ENCODE measurements at regions not wholly inside any gene's neighbourhood (a gene's known extent, or its start where the extent isn't known, plus 50 kb on each side); places are given as distances from the start of the nearest gene placed in this dataset.
A peak's percentile ranks its signal among the peaks of the same experiment; 100 is the strongest.
"Not testable (repeated sequence)": the region's sequence is repeated elsewhere in the genome, so short reads cannot be mapped to it uniquely, and the experiment has no call there.

DNA sequence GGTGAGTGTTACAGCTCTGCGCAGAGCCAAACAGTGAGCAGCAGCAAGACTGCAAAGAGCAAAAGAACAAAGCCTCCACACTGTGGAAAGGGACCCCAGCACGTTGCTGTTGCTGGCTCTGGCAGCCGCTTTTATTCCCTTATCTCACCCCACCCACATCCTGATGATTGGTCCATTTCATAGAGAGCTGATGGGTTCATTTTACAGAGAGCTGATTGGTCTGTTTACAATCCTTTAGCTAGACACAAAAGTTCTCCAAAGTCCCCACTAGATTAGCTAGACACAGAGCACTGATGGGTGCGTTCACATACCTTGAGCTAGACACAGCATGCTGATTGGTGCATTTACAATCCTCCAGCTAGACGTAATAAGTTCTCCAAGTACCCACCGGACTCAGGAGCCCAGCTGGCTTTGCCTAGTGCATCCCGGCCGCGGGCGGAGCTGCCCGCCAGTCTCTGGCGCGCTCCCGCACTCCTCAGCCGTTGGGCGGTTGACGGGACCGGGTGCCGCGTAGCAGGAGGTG is 291.4 kb upstream of the PRSS16 start:
- H3K27ac ChIP-seq (ENCODE audit: insufficient read depth, low read length, poor library complexity, severe bottlenecking), result peak overlapping the region; percentile 37
- DNase-seq, result peak; percentile 26 to 46 (median 41)
- not testable (repeated sequence) for H3K4me3 ChIP-seq (ENCODE audit: insufficient read depth, low read depth, low read length, poor library complexity, severe bottlenecking); H3K4me1 ChIP-seq (ENCODE audit: control insufficient read depth, insufficient read depth, low read length, poor library complexity, severe bottlenecking); H3K27me3 ChIP-seq (replicated peaks; ENCODE audit: control insufficient read depth, insufficient read depth, low read length, poor library complexity, severe bottlenecking); H3K36me3 ChIP-seq (ENCODE audit: control insufficient read depth, insufficient read depth, low read length); H3K9me3 ChIP-seq (ENCODE audit: control insufficient read depth, low read length)

DNA sequence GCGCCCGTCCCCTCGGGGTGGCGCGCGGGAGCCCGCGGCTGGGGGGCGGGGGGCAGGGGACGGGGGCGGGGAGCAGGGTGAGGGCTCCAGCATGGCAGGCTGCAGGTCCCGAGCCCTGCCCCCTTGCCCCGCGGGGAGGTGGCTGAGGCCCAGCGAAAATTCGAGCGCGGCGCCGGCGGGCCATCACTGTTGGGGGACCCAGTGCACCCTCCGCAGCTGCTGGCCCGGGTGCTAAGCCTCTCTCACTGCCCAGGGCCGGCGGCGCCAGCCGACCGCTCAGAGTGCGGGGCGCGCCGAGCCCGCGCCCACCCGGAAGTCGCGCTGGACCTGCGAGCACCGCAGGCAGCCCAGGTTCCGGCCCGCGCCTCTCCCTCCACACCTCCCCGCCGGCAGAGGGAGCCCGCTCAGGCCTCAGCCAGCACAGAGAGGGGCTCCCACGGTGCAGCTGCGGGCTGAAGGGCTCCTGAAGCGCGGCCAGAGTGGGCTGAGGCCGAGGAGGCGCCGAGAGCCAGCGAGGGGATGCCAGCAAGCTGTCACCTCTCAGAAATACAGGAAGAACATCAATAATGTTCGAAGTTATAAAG is 290.8 kb upstream of the PRSS16 start:
- not testable (repeated sequence) for H3K27me3 ChIP-seq (replicated peaks; ENCODE audit: control insufficient read depth, insufficient read depth, low read length, poor library complexity, severe bottlenecking); H3K9me3 ChIP-seq (ENCODE audit: control insufficient read depth, low read length); H3K4me1 ChIP-seq (ENCODE audit: control insufficient read depth, insufficient read depth, low read length, poor library complexity, severe bottlenecking); H3K27ac ChIP-seq (ENCODE audit: insufficient read depth, low read length, poor library complexity, severe bottlenecking); H3K36me3 ChIP-seq (ENCODE audit: control insufficient read depth, insufficient read depth, low read length)
- DNase-seq, result peak; percentile 54 to 63 (median 61)
- peak overlapping the region; percentile 50 for H3K4me3 ChIP-seq (ENCODE audit: insufficient read depth, low read depth, low read length, poor library complexity, severe bottlenecking)

DNA sequence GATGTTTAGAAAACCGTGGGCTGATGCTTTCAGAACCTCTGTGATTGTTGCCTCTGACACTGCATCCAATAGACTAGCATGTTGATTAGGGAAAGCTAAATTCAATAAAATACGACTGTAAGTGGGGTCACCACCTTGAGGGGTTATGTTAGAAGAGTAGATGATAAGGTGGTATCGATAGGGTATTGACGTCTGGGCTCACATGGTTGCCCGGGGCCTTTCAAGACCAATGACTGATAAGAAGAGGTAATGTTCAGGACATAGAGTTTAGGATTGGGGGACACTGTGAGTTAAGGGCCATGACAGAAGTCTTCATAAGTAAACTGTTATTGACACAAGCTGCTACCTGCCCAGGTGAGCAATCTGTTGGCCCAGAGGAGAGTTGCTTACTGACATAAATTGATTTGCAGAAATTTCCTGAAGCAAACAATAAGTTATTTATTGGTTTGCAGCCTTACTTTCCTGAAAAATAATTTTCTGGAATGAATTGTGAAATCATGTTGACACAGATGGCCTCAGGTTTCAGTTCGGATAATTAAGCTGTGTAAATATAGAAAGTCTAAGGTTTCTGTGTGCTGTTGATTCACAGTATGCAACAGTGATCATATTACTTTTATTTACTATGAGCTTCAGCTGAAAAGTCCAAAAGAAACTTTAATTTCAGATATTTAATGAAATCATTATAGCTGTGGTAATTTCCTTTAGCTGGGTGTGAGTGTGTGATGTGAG is 289.9 kb upstream of the PRSS16 start:
- not testable (repeated sequence) for H3K4me3 ChIP-seq (ENCODE audit: insufficient read depth, low read depth, low read length, poor library complexity, severe bottlenecking); H3K27me3 ChIP-seq (replicated peaks; ENCODE audit: control insufficient read depth, insufficient read depth, low read length, poor library complexity, severe bottlenecking); H3K36me3 ChIP-seq (ENCODE audit: control insufficient read depth, insufficient read depth, low read length); H3K9me3 ChIP-seq (ENCODE audit: control insufficient read depth, low read length); DNase-seq; H3K27ac ChIP-seq (ENCODE audit: insufficient read depth, low read length, poor library complexity, severe bottlenecking); H3K4me1 ChIP-seq (ENCODE audit: control insufficient read depth, insufficient read depth, low read length, poor library complexity, severe bottlenecking)

DNA sequence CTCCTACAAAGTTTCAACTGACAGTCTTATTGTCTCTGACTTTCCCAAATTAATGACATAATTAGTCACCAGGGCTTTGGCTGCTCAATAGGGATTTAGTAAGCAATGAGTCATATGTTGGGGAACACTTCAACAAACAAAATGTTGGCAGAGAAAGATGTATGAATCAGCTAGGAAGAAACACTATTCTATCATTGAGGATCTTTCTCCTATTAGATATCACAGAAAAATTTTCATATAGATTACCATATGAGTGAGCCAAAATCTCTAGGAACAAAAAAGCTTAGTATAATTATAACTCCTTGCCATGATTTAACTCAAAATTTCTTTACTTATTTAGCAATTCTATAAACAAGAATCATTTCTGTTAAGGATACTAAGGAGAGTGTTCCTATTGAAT is 286.3 kb upstream of the PRSS16 start:
- not testable (repeated sequence) for H3K9me3 ChIP-seq (ENCODE audit: control insufficient read depth, low read length)

GRCh38 chr6:27002447-27002846 is 245.1 kb upstream of the PRSS16 start:
- no peaks in the 10 kb centered on the region for H3K36me3 ChIP-seq (ENCODE audit: control insufficient read depth, insufficient read depth, low read length)
- H3K27me3 ChIP-seq (replicated peaks; ENCODE audit: control insufficient read depth, insufficient read depth, low read length, poor library complexity, severe bottlenecking), result peaks cover 3% of the 10 kb centered on the region
- H3K4me3 ChIP-seq (ENCODE audit: insufficient read depth, low read depth, low read length, poor library complexity, severe bottlenecking), result no peak overlapping the region
- H3K9me3 ChIP-seq (ENCODE audit: control insufficient read depth, low read length), result no peaks in the 10 kb centered on the region
- H3K4me1 ChIP-seq (ENCODE audit: control insufficient read depth, insufficient read depth, low read length, poor library complexity, severe bottlenecking), result no peaks in the 10 kb centered on the region
- no peak for DNase-seq
- no peak overlapping the region for H3K27ac ChIP-seq (ENCODE audit: insufficient read depth, low read length, poor library complexity, severe bottlenecking)

More for the DNA sequence above, 286.3 kb upstream of the PRSS16 start:
- DNase-seq; H3K4me1 ChIP-seq (ENCODE audit: control insufficient read depth, insufficient read depth, low read length, poor library complexity, severe bottlenecking); H3K36me3 ChIP-seq (ENCODE audit: control insufficient read depth, insufficient read depth, low read length); H3K4me3 ChIP-seq (ENCODE audit: insufficient read depth, low read depth, low read length, poor library complexity, severe bottlenecking); H3K27me3 ChIP-seq (replicated peaks; ENCODE audit: control insufficient read depth, insufficient read depth, low read length, poor library complexity, severe bottlenecking); H3K27ac ChIP-seq (ENCODE audit: insufficient read depth, low read length, poor library complexity, severe bottlenecking): not testable (repeated sequence)

GRCh38 chr6:27007020-27007419 is 240.5 kb upstream of the PRSS16 start:
- no peaks in the 10 kb centered on the region for H3K36me3 ChIP-seq (ENCODE audit: control insufficient read depth, insufficient read depth, low read length)
- H3K27me3 ChIP-seq (replicated peaks; ENCODE audit: control insufficient read depth, insufficient read depth, low read length, poor library complexity, severe bottlenecking), result peaks cover 3% of the 10 kb centered on the region
- H3K27ac ChIP-seq (ENCODE audit: insufficient read depth, low read length, poor library complexity, severe bottlenecking), result no peak overlapping the region
- no peak overlapping the region for H3K4me3 ChIP-seq (ENCODE audit: insufficient read depth, low read depth, low read length, poor library complexity, severe bottlenecking)
- no peak for DNase-seq
- H3K9me3 ChIP-seq (ENCODE audit: control insufficient read depth, low read length), result no peaks in the 10 kb centered on the region
- H3K4me1 ChIP-seq (ENCODE audit: control insufficient read depth, insufficient read depth, low read length, poor library complexity, severe bottlenecking), result no peaks in the 10 kb centered on the region

- DNase-seq; H3K27ac ChIP-seq (ENCODE audit: insufficient read depth, low read length, poor library complexity, severe bottlenecking); H3K27me3 ChIP-seq (replicated peaks; ENCODE audit: control insufficient read depth, insufficient read depth, low read length, poor library complexity, severe bottlenecking); H3K4me3 ChIP-seq (ENCODE audit: insufficient read depth, low read depth, low read length, poor library complexity, severe bottlenecking); H3K4me1 ChIP-seq (ENCODE audit: control insufficient read depth, insufficient read depth, low read length, poor library complexity, severe bottlenecking); H3K36me3 ChIP-seq (ENCODE audit: control insufficient read depth, insufficient read depth, low read length); H3K9me3 ChIP-seq (ENCODE audit: control insufficient read depth, low read length): not testable (repeated sequence)
These were observed 238.9 kb upstream of the PRSS16 start for GRCh38 chr6:27008613-27009012.

GRCh38 chr6:27014053-27014452 is 233.4 kb upstream of the PRSS16 start:
- not testable (repeated sequence) for H3K9me3 ChIP-seq (ENCODE audit: control insufficient read depth, low read length); H3K27ac ChIP-seq (ENCODE audit: insufficient read depth, low read length, poor library complexity, severe bottlenecking); H3K27me3 ChIP-seq (replicated peaks; ENCODE audit: control insufficient read depth, insufficient read depth, low read length, poor library complexity, severe bottlenecking); H3K4me3 ChIP-seq (ENCODE audit: insufficient read depth, low read depth, low read length, poor library complexity, severe bottlenecking); H3K4me1 ChIP-seq (ENCODE audit: control insufficient read depth, insufficient read depth, low read length, poor library complexity, severe bottlenecking); H3K36me3 ChIP-seq (ENCODE audit: control insufficient read depth, insufficient read depth, low read length); DNase-seq

DNA sequence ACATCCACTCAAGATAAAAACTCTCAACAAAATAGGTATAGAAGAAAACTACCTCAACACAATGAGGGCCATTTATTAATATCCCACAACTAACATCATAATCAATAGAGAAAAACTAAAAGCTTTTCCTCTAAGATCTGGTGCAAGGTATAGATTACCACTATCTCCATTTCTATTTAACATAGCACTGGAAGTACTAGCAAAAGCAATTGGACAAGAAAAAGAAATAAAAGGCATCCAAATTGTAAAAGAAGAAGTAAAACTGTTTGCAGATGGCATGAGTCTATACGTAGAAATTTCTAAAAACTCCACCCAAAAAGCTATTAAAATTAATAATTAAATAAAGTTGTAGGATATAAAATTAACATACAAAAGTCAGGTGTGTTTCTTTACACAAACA is 230.8 kb upstream of the PRSS16 start:
- Histone ChIP-seq H3K36me3 (ENCODE audit: control insufficient read depth, insufficient read depth, low read length) (no peaks in the 10 kb centered on the region), H3K27me3 (replicated peaks; ENCODE audit: control insufficient read depth, insufficient read depth, low read length, poor library complexity, severe bottlenecking) (no peaks in the 10 kb centered on the region), H3K9me3 (ENCODE audit: control insufficient read depth, low read length) (no peaks in the 10 kb centered on the region), H3K4me3 (ENCODE audit: insufficient read depth, low read depth, low read length, poor library complexity, severe bottlenecking) (no peak overlapping the region), H3K27ac (ENCODE audit: insufficient read depth, low read length, poor library complexity, severe bottlenecking) (no peak overlapping the region), H3K4me1 (ENCODE audit: control insufficient read depth, insufficient read depth, low read length, poor library complexity, severe bottlenecking) (peaks cover 9% of the 10 kb centered on the region)
- DNase-seq, result no peak

- not testable (repeated sequence) for H3K36me3 ChIP-seq (ENCODE audit: control insufficient read depth, insufficient read depth, low read length); H3K27me3 ChIP-seq (replicated peaks; ENCODE audit: control insufficient read depth, insufficient read depth, low read length, poor library complexity, severe bottlenecking); H3K4me1 ChIP-seq (ENCODE audit: control insufficient read depth, insufficient read depth, low read length, poor library complexity, severe bottlenecking); H3K4me3 ChIP-seq (ENCODE audit: insufficient read depth, low read depth, low read length, poor library complexity, severe bottlenecking); H3K27ac ChIP-seq (ENCODE audit: insufficient read depth, low read length, poor library complexity, severe bottlenecking); DNase-seq; H3K9me3 ChIP-seq (ENCODE audit: control insufficient read depth, low read length)
These were observed 229.1 kb upstream of the PRSS16 start for GRCh38 chr6:27018401-27018800.

All from effector memory CD4-positive, alpha-beta T cell (primary cell).